Urinary bladder (tissue), 3 donors: ENCODE measurements at regions not wholly inside any gene's neighbourhood (a gene's known extent, or its start where the extent isn't known, plus 50 kb on each side); places are given as distances from the start of the nearest gene placed in this dataset.
"Not testable (repeated sequence)": the region's sequence is repeated elsewhere in the genome, so short reads cannot be mapped to it uniquely, and the experiment has no call there.

Experiments used
- DNase-seq: peaks from one replicate; pipeline ENCODE4 v3.0.0-alpha.2; 2015; ENCODE audit errors: extremely low spot score
- H3K27ac ChIP-seq: one replicate; pipeline ENCODE4 v1.5.1; 2013; ENCODE audit warnings: low read depth, mild to moderate bottlenecking, moderate library complexity
- H3K36me3 ChIP-seq: one replicate; pipeline ENCODE4 v1.6.1; 2013; ENCODE audit warnings: mild to moderate bottlenecking, moderate library complexity; ENCODE audit not compliant: insufficient read depth
- H3K4me1 ChIP-seq: one replicate; pipeline ENCODE4 v1.6.1; 2013; ENCODE audit warnings: mild to moderate bottlenecking, moderate library complexity; ENCODE audit not compliant: insufficient read depth
- H3K4me3 ChIP-seq: one replicate; pipeline ENCODE4 v1.5.1; 2013; ENCODE audit warnings: low read depth, low read length
- WGBS: extraction: QIAGEN DNeasy Blood & Tissue Kit; methylation state at CpG from one replicate; pipeline ENCODE4 v1.1.7; 2013; 5-methylcytosine and 5-hydroxymethylcytosine counted together
- donor health status: healthy with polysubstance abuse.
- donor health status: healthy.

DNA sequence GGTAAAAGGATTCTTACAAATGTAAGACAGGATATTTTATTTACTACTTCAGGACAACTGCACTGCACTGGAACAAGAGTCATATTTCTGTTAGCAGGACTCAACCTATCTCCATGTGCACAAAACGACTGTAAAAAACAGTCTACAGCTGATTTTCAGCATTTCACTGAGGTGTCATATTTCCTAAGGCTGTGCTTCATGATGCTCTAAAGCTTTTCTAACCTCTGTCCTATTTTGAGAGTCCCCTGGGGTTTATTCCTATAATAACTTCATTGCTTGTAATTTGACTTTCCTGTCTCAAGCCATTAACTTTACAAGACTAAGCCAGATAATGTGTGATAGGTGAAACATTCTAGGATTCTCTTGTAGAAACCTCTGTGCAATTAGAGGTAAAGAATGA lies 472.3 kb downstream of the HINT1 start:
- Histone ChIP-seq H3K4me3 (no peak overlapping the region), H3K36me3 (no peaks in the 10 kb centered on the region), H3K4me1 (no peaks in the 10 kb centered on the region), H3K27ac (no peak overlapping the region)
- 35% methylated on average over 1 of the region's 1 CpG for WGBS
- DNase-seq = no peak

DNA sequence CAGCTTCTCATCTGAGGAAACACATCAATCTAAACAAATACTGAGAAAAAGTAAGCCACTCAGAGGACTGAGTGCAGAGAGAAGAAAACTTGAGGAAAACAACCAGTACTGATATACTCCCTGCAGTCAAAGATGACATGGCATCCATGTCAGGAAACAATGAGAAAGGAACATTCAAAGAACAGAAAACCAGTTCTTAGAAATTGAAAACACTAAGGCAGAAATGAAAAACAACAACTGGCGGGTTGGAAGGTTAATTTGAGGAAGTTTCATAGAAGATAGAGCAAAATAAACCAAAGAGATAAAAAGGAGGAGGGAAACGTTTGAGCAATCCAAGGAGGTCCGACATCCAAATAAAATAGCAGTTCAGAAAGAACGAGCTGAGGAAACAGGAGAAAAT lies 475.2 kb downstream of the HINT1 start:
- H3K4me3 ChIP-seq = no peak overlapping the region
- H3K4me1 ChIP-seq = no peaks in the 10 kb centered on the region
- no peak overlapping the region for H3K27ac ChIP-seq
- 63% methylated on average over 4 of the region's 4 CpGs for WGBS
- no peak for DNase-seq
- H3K36me3 ChIP-seq = no peaks in the 10 kb centered on the region

DNA sequence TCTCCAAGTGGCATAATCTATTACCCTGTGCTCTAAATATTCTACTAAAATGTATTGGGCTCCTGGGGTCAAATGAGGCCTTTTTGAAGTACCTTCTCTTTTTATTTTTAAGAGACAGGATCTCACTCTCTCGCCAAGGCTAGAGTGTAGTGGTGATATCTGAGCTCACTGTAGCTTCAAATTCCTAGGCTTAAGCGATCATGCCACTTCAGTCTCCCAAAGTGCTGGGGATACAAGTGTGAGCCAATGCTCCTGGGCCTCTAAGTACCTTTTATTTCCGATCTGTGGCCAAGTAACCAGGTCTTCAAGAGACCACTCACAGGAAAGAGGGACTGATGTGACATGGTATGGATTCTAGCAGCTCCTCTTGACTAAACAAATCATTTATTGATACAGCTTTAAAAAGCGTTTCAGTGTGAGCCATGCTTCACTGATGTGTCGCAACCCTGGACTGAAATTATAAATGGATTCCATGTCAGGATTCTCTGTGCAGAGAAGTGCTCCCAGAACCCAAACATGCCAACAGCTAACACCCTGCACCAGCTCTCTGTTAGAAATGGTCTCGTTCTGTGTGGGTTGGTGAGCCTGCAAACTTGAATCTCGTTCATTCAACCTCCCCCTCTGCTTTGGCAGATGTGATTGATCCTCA lies 477.8 kb downstream of the HINT1 start:
- Histone ChIP-seq H3K4me3 (no peak overlapping the region), H3K27ac (no peak overlapping the region), H3K36me3 (no peaks in the 10 kb centered on the region), H3K4me1 (no peaks in the 10 kb centered on the region)
- DNase-seq = no peak
- WGBS = 87% methylated on average over 7 of the region's 7 CpGs

DNA sequence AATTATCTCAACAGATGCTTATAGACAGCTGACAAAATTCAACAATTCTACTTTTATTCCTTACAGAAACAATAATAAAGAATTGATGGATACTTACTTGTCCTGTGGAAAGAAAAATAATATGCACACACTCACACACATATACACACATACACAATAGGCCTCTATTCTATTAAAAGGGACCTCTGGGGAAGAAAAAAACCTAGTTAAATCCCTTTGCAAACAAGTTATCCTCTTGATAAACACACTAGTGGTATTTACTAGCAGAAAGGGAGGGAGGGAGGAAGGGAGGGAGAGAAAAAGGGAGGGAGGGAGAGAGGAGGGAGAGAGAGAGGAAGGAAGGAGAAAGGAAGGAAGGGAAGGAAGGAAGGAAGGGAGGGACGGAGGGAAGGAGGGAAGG lies 486.4 kb downstream of the HINT1 start:
- no peak overlapping the region for H3K4me3 ChIP-seq
- H3K4me1 ChIP-seq = no peaks in the 10 kb centered on the region
- H3K27ac ChIP-seq = no peak overlapping the region
- DNase-seq = no peak
- no peaks in the 10 kb centered on the region for H3K36me3 ChIP-seq
- WGBS = 63% methylated on average over 1 of the region's 1 CpG

DNA sequence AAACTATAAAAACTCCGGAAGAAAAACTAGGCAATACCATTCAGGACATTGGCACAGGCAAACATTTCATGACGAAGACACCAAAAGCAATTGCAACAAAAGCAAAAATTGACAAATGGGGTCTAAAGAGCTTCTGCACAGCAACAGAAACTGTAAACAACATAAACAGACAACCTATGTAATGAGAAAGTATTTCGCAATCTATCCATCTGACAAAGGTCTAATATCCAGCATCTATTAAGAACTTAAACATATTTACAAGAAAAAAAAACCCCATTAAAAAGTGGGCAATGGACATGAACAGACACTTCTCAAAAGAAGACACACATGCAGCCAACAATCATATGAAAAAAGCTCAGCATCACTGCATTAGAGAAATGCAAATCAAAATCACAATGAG lies 498.6 kb downstream of the HINT1 start:
- no peak overlapping the region for H3K27ac ChIP-seq
- no peak for DNase-seq
- H3K4me1 ChIP-seq = no peaks in the 10 kb centered on the region
- 98% methylated on average over 3 of the region's 3 CpGs for WGBS
- no peaks in the 10 kb centered on the region for H3K36me3 ChIP-seq
- no peak overlapping the region for H3K4me3 ChIP-seq

DNA sequence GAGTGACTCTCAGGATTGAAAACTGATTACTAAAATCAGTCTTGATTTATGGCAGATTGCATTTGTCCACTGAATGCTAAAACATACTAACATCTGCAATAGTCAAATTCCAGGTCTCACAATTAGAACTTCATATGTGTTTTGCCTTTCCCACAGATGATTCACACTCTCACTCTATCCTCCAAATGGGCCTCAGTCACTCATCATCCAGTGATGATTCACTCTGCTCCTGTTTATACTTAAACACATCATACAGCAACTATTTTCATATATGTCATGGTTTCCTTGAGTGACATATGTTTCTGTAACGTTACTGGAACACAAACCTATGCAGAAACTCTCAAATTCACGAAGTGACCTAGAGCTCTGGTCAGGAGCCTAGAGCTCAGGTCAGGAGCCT lies 512.9 kb downstream of the HINT1 start:
- Histone ChIP-seq H3K4me3 (no peak overlapping the region), H3K36me3 (no peaks in the 10 kb centered on the region), H3K27ac (no peak overlapping the region), H3K4me1 (no peaks in the 10 kb centered on the region)
- DNase-seq = no peak
- 73% methylated on average over 2 of the region's 2 CpGs for WGBS

DNA sequence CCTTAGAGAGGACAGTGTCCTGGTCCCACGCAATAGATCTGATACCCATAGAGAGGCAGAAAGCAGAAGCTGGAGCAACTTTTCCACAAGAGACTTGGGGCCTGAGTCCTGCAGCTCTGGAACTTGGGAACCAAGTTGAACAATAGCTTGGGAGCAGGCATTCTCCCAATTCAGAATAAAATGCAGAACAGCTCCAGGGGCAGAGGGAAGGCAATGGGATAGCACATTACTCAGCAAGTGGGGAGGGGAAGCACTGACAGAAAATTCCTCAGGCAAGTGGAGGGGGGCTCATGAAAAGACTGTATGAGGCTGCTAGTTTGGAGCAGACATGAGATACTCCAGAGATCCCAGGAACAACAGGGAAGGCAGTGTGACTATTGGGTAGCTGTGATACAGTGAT lies 513.6 kb downstream of the HINT1 start:
- H3K4me1 ChIP-seq = no peaks in the 10 kb centered on the region
- DNase-seq = no peak
- H3K36me3 ChIP-seq = no peaks in the 10 kb centered on the region
- H3K27ac ChIP-seq = no peak overlapping the region
- 79% methylated on average over 1 of the region's 1 CpG for WGBS
- H3K4me3 ChIP-seq = no peak overlapping the region

DNA sequence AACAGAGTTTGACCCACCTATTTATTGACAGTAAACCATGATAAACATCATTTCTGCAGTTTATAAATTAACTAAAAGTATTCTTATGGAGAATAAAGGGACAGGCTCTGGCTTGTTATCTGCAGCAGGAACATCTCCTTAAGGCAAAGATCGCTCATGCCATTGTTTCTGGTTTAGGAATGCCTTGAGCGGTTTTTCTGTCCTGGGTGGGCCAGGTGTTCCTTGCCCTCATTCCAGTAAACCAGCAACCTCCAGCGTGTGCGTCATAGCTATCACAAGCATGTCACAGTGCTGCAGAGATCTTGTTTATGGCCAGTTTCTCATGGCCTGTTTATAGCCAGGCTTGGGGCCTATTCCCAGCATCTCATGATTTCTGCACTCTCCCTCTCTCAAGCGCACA lies 521.7 kb downstream of the HINT1 start:
- Histone ChIP-seq H3K4me1 (no peaks in the 10 kb centered on the region), H3K36me3 (no peaks in the 10 kb centered on the region), H3K4me3 (no peak overlapping the region), H3K27ac (no peak overlapping the region)
- WGBS = 94% methylated on average over 5 of the region's 5 CpGs
- no peak for DNase-seq

DNA sequence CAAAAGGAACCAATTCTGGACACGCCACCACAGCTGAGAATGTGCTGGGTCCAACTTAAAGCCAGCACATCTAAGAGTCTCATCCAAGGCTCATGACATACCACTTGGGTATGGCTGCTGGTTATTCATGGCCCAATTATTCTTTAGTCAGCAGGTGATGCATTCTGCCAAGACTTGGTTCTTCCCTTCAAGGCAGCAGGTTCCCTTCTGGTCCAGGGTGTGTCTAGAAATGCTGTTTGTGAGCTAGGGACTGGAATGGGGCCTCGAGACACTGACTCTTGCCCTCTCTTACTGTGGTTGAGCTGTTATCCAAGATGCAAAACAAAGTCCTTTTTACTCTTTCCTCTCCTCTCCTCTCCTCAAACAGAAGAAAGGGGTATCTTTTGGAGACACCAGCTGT lies 522.6 kb downstream of the HINT1 start:
- 82% methylated on average over 2 of the region's 2 CpGs for WGBS
- no peak for DNase-seq

DNA sequence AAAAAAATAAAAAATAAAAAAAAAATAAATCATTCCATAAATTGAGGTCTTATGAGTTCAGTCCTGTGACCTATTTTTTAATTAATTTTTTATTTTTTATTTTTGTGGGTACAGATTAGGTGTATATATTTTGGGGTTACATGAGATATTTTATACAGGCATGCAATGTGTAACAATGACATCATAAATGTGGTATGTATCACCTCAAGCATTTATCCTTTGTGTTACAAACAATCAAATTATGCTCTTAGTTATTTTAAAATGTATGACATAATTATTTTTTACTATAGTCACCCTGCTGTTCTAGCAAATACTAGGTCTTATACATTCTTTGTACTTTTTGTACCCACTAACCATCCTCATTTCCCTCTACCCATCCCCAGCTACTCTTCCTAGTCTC lies 537.9 kb downstream of the HINT1 start:
- Histone ChIP-seq H3K4me3 (no peak overlapping the region), H3K4me1 (no peaks in the 10 kb centered on the region)
- DNase-seq = no peak

More for the DNA sequence above, 522.6 kb downstream of the HINT1 start:
- no peaks in the 10 kb centered on the region for H3K36me3 ChIP-seq
- no peaks in the 10 kb centered on the region for H3K4me1 ChIP-seq
- no peak overlapping the region for H3K4me3 ChIP-seq
- H3K27ac ChIP-seq = no peak overlapping the region

DNA sequence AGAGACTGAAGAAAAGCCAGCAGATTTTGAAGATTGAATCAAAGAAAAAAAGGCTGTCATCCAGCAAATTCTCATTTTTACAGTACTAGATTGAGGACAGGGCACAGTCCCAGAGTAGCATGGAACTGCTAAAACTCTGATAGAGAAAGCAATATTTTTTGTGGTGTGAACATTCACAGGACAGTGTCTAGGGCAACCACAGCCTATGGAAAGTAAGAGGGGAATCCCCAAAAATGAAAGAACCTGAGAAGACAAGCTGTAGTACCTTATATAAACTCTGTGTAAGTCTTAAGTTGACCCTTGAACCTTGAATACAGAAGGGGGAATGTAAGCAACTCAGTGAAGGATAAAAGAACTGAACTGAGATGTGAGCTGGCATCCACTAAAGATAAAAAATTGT lies 540.3 kb downstream of the HINT1 start:
- no peak for DNase-seq
- Histone ChIP-seq H3K36me3 (no peaks in the 10 kb centered on the region), H3K27ac (no peak overlapping the region), H3K4me1 (no peaks in the 10 kb centered on the region), H3K4me3 (no peak overlapping the region)

More for the DNA sequence above, 537.9 kb downstream of the HINT1 start:
- H3K36me3 ChIP-seq = no peaks in the 10 kb centered on the region
- no peak overlapping the region for H3K27ac ChIP-seq

DNA sequence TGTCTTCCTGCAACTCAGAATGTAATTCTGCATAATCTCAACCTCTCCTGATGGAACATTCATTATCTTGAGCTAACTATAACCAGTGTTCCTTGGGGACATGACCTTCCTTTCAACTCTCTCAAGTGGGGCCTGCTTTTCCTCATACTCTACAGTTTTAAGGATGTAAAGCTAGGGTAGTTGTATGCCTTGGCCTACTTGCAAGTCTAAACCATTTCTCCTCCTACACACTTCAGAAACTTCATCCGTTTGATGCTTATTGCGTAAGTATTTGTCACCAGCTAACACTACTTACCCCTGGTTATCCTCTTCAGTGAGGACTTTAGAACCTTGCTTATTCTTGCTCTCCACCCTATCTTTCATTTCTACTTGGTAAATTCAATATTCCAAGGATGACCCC lies 548.9 kb downstream of the HINT1 start:
- 80% methylated on average over 2 of the region's 2 CpGs for WGBS
- no peaks in the 10 kb centered on the region for H3K4me1 ChIP-seq
- H3K36me3 ChIP-seq = no peaks in the 10 kb centered on the region
- no peak overlapping the region for H3K27ac ChIP-seq
- H3K4me3 ChIP-seq = no peak overlapping the region
- no peak for DNase-seq

DNA sequence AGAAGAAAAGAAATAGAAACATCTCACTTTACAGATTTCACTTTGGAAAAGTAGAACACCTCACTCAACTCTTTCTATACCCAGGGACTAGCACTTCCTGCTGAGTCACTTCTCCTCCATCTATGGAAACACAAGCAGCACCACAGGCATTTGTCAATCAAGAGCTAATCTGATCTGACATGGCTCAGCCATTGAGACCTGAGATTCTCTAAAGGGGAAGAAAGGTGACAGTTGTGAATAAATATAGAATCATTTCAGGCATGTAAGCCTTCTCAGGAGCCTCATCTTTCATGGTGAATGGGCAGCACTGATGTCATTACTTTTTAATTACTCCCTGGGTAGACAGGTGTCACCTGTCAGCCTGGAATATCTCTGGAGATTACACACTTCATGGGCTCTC lies 559.8 kb downstream of the HINT1 start:
- H3K27ac ChIP-seq = no peak overlapping the region

DNA sequence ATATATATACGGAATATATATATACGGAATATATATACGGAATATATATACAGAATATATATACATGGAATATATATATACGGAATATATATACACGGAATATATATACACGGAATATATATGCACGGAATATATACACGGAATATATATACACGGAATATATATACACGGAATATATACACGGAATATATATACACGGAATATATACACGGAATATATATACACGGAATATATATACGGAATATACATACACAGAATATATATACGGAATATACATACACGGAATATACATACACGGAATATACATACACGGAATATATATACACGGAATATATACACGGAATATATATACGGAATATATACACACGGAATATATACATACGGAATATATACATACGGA lies 568.4 kb downstream of the HINT1 start:
- H3K4me3 ChIP-seq, H3K36me3 ChIP-seq, H3K27ac ChIP-seq, H3K4me1 ChIP-seq, DNase-seq: not testable (repeated sequence)
- 82% methylated on average over 25 of the region's 25 CpGs for WGBS

More for the DNA sequence above, 559.8 kb downstream of the HINT1 start:
- DNase-seq = no peak
- H3K4me3 ChIP-seq = no peak overlapping the region
- H3K36me3 ChIP-seq = no peaks in the 10 kb centered on the region
- no peaks in the 10 kb centered on the region for H3K4me1 ChIP-seq

DNA sequence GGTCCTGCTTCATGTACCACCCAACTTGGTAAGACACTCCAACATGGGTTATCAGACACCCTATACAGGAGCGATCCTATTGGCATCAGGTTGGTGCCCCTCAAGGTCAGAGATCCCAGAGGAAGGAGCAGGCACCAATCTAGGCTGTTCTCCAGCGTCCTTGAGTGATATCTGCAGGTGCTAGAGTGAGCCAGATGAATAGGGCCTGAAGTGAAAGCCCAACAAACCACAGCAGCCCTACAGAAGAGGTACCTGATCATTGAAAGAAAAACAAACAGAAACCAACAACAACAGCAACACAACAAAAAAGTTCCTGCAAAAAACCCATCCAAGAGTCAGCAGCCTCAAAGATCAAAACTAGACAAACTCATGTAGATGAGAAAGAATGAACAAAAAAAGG lies 584.8 kb downstream of the HINT1 start:
- no peak for DNase-seq
- Histone ChIP-seq H3K4me1 (no peaks in the 10 kb centered on the region), H3K4me3 (no peak overlapping the region), H3K36me3 (no peaks in the 10 kb centered on the region), H3K27ac (no peak overlapping the region)
- 81% methylated on average over 2 of the region's 2 CpGs for WGBS
